ENCODE measurements at regions not wholly inside any gene's neighbourhood (a gene's known extent, or its start where the extent isn't known, plus 50 kb on each side); places are given as distances from the start of the nearest gene placed in this dataset.
"Not testable (repeated sequence)": the region's sequence is repeated elsewhere in the genome, so short reads cannot be mapped to it uniquely, and the experiment has no call there.

DNA sequence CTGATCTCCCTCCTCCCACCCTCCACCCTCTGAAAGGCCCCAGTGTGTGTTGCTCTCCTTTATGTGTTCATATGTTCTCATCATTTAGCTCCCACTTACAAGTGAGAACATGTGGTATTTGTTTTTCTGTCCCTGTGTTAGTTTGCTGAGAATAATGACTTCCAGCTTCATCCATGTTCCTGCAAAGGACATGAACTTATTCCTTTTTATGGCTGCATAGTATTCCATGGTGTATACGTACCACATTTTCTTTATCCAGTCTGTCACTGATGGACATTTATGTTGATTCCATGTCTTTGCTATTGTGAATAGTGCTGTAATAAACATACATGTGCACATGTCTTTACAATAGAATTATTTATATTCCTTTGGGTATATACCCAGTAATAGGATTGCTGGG is 67.0 kb upstream of the ARL15 start:
- not testable (repeated sequence) for H3K4me1 ChIP-seq (ENCODE audit: control insufficient read depth, insufficient read depth, low read length); H3K36me3 ChIP-seq (ENCODE audit: control insufficient read depth, insufficient read depth, low read length); H3K27ac ChIP-seq (ENCODE audit: low read length); H3K27me3 ChIP-seq (ENCODE audit: control insufficient read depth, insufficient read depth, low read length); H3K4me3 ChIP-seq (ENCODE audit: low read length); DNase-seq; H3K9me3 ChIP-seq (replicated peaks; ENCODE audit: control insufficient read depth, low read depth, low read length)
- WGBS (ENCODE audit: insufficient coverage), result no CpG with 5 or more reads among the region's 1 CpG

DNA sequence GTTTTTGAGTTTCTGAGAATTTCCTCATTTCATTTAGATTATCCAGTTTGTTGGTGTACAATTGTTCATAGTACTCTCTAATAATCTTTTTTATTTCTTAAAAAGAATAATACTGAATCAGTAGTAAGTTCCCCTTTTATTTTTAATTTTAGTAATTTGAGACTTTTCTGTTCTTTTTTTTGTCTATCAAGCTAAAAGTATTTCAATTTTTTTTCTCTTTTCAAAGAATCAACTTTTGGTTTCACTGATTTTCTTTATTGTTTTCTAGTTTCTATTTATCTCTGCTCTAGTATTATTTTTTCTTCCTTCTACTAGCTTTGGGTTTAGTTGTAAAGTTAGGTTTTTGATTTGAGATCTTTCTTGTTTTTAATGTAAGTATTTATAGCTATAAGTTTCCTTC is 60.6 kb upstream of the ARL15 start:
- H3K4me3 ChIP-seq (ENCODE audit: low read length), result no peak overlapping the region

DNA sequence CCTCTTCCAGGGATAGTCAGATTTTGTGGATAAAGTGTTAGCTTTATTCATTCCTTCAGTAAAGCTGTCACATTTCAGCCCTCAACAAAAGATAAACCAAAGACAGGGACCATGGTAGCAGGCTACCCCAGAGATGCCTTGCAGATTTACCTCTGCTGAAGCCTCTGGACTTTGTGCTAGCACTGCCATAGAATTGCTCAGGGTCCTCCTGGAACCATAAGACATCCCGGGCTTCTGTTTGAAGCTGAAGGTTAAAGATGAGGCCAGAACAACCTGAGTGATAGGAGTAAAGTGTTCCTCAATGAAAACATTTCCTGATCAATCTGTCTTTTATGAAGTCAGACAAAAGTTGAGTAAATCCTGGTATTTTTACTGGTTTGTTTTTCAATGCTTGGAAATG is 57.5 kb upstream of the ARL15 start:
- Histone ChIP-seq H3K9me3 (replicated peaks; ENCODE audit: control insufficient read depth, low read depth, low read length) (no peaks in the 10 kb centered on the region), H3K4me1 (ENCODE audit: control insufficient read depth, insufficient read depth, low read length) (no peaks in the 10 kb centered on the region), H3K27me3 (ENCODE audit: control insufficient read depth, insufficient read depth, low read length) (no peaks in the 10 kb centered on the region), H3K27ac (ENCODE audit: low read length) (no peak overlapping the region), H3K36me3 (ENCODE audit: control insufficient read depth, insufficient read depth, low read length) (no peaks in the 10 kb centered on the region), H3K4me3 (ENCODE audit: low read length) (no peak overlapping the region)
- no peak for DNase-seq
- WGBS (ENCODE audit: insufficient coverage), result no CpG with 5 or more reads among the region's 1 CpG

More for the DNA sequence above, 60.6 kb upstream of the ARL15 start:
- Histone ChIP-seq H3K9me3 (replicated peaks; ENCODE audit: control insufficient read depth, low read depth, low read length) (no peaks in the 10 kb centered on the region), H3K27ac (ENCODE audit: low read length) (no peak overlapping the region), H3K27me3 (ENCODE audit: control insufficient read depth, insufficient read depth, low read length) (no peaks in the 10 kb centered on the region), H3K4me1 (ENCODE audit: control insufficient read depth, insufficient read depth, low read length) (no peaks in the 10 kb centered on the region), H3K36me3 (ENCODE audit: control insufficient read depth, insufficient read depth, low read length) (no peaks in the 10 kb centered on the region)
- no peak for DNase-seq

DNA sequence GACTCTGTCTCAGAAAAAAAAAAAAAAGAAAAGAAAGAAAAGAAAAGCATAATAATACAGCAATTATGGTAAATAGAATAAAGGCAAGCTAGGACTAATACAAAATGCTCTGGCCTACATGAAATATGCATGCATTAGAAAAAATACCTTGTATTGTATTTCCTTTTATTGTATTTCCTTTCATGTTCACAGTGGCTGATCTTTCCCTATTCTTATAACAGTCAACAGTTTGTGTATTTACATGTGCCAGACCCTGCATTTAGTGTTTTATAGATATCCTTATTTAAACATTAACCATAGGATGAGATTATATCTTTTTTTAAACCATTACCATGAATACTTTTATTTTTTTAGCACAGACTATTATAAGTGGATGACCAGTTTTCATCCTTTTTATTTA is 56.3 kb upstream of the ARL15 start:
- H3K27ac ChIP-seq (ENCODE audit: low read length), result no peak overlapping the region
- no peaks in the 10 kb centered on the region for H3K36me3 ChIP-seq (ENCODE audit: control insufficient read depth, insufficient read depth, low read length)
- no peak overlapping the region for H3K4me3 ChIP-seq (ENCODE audit: low read length)
- H3K4me1 ChIP-seq (ENCODE audit: control insufficient read depth, insufficient read depth, low read length), result no peaks in the 10 kb centered on the region
- no peaks in the 10 kb centered on the region for H3K27me3 ChIP-seq (ENCODE audit: control insufficient read depth, insufficient read depth, low read length)
- DNase-seq, result no peak
- H3K9me3 ChIP-seq (replicated peaks; ENCODE audit: control insufficient read depth, low read depth, low read length), result no peaks in the 10 kb centered on the region

- Histone ChIP-seq H3K36me3 (ENCODE audit: control insufficient read depth, insufficient read depth, low read length) (no peaks in the 10 kb centered on the region), H3K27me3 (ENCODE audit: control insufficient read depth, insufficient read depth, low read length) (no peaks in the 10 kb centered on the region), H3K9me3 (replicated peaks; ENCODE audit: control insufficient read depth, low read depth, low read length) (no peaks in the 10 kb centered on the region), H3K4me3 (ENCODE audit: low read length) (no peak overlapping the region), H3K27ac (ENCODE audit: low read length) (no peak overlapping the region), H3K4me1 (ENCODE audit: control insufficient read depth, insufficient read depth, low read length) (no peaks in the 10 kb centered on the region)
- no peak for DNase-seq
Measured at GRCh38 chr5:54363669-54364068, 53.3 kb upstream of the ARL15 start.

GRCh38 chr5:54362992-54363625 is 52.7 kb upstream of the ARL15 start:
- no peak for DNase-seq

DNA sequence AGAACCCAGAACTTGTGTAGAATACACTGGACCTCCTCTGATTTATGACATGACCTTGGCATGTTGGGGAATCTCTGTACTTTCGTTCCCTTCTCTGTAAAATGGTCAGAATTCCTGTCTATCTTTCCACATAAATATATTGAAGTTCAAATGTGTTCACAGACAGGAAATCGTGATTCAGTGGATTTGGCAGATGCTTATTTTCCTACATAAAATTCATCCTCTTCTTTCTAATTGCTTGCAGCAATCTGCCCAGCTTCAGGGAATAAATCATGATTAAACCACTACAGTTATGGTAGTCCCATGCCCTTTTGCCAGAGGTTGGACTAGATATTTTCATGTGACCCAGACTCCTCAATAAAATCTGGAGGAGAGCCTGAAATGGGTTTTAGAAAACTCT is 52.1 kb upstream of the ARL15 start:
- no peak overlapping the region for H3K4me3 ChIP-seq (ENCODE audit: low read length)
- no peaks in the 10 kb centered on the region for H3K9me3 ChIP-seq (replicated peaks; ENCODE audit: control insufficient read depth, low read depth, low read length)
- H3K4me1 ChIP-seq (ENCODE audit: control insufficient read depth, insufficient read depth, low read length), result no peaks in the 10 kb centered on the region
- no peaks in the 10 kb centered on the region for H3K36me3 ChIP-seq (ENCODE audit: control insufficient read depth, insufficient read depth, low read length)
- no peaks in the 10 kb centered on the region for H3K27me3 ChIP-seq (ENCODE audit: control insufficient read depth, insufficient read depth, low read length)
- no peak overlapping the region for H3K27ac ChIP-seq (ENCODE audit: low read length)
- WGBS (ENCODE audit: insufficient coverage), result no CpG with 5 or more reads among the region's 2 CpGs
- peak; percentile 64 for DNase-seq

More at GRCh38 chr5:54362992-54363625, 52.7 kb upstream of the ARL15 start:
- H3K27ac ChIP-seq (ENCODE audit: low read length), result no peak overlapping the region
- H3K27me3 ChIP-seq (ENCODE audit: control insufficient read depth, insufficient read depth, low read length), result no peaks in the 10 kb centered on the region
- H3K4me1 ChIP-seq (ENCODE audit: control insufficient read depth, insufficient read depth, low read length), result no peaks in the 10 kb centered on the region
- no peak overlapping the region for H3K4me3 ChIP-seq (ENCODE audit: low read length)
- H3K36me3 ChIP-seq (ENCODE audit: control insufficient read depth, insufficient read depth, low read length), result no peaks in the 10 kb centered on the region
- H3K9me3 ChIP-seq (replicated peaks; ENCODE audit: control insufficient read depth, low read depth, low read length), result no peaks in the 10 kb centered on the region

DNA sequence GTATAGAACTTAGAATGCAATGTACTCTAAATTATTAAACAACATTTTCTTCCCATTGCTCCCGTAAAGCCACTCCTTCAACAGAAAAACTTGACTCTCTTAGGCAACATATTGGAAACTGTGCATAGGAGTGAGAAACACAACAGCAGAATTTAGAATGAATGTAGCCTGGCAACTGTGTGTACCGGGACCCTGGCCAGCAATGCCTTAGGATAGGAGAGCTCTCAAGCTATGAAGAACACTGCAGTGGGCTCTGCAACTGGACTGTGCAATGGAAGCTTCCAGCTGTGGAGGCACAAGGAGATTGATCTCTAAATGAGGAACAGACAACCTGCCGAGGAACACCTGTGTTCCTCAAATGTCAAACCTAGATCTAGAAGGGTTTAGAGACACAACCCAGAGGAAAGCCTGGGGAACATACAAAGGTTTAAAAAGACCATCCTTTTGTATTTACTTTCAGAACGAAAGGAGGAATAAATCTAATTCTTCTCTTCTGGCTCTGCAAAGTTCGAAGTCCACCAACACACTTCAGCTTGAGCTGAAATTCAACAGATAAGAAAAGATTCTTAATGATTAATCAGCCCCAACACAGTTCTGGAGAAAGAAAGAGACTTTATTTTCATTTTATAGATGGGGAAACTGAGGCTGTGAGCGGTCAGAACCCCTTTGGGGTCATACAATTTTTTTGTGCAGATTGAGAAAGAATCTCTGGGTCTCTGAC is 51.5 kb upstream of the ARL15 start:
- WGBS (ENCODE audit: insufficient coverage), result 69% methylated on average over 1 of the region's 6 CpGs
- DNase-seq, result peak; percentile 78
- no peaks in the 10 kb centered on the region for H3K4me1 ChIP-seq (ENCODE audit: control insufficient read depth, insufficient read depth, low read length)

DNA sequence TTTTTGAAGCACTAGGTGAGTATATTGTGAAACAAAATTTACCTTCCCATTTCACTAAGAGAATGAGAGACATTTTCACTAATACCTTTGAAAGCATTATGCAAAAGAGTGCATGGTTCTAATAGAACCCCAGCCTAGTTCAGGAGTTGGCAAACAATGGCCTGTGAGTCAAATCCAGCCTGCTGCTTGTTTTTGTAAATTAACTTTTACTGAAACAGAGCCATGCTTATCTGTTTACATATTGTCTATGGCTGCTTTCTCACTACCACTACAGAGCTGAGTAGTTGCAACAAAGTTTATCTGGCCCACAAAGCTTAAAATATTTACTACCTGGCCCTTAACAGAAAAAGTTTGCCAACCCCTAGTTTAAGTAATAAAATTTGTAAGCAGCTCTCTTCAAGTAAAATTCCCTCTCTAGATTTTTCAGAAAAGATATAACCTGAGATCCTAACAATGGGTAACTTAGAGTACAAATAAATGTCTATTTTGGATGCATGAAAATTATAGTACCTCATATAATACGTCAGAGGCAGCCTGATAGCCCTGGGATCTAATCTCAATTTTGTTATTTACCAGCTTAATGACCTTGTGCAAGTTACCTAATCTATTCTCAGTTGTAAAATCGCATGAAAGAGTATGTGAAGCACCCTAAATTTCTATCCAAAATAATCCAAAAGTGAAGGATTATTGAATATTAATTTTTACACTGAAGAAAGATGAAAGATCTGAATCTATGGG is 50.7 kb upstream of the ARL15 start:
- H3K4me1 ChIP-seq (ENCODE audit: control insufficient read depth, insufficient read depth, low read length), result no peaks in the 10 kb centered on the region
- no peak for DNase-seq
- H3K27me3 ChIP-seq (ENCODE audit: control insufficient read depth, insufficient read depth, low read length), result no peaks in the 10 kb centered on the region
- H3K4me3 ChIP-seq (ENCODE audit: low read length), result no peak overlapping the region
- no peaks in the 10 kb centered on the region for H3K36me3 ChIP-seq (ENCODE audit: control insufficient read depth, insufficient read depth, low read length)
- no peak overlapping the region for H3K27ac ChIP-seq (ENCODE audit: low read length)
- WGBS (ENCODE audit: insufficient coverage), result no CpG with 5 or more reads among the region's 2 CpGs
- no peaks in the 10 kb centered on the region for H3K9me3 ChIP-seq (replicated peaks; ENCODE audit: control insufficient read depth, low read depth, low read length)

More for the DNA sequence above, 51.5 kb upstream of the ARL15 start:
- Histone ChIP-seq H3K36me3 (ENCODE audit: control insufficient read depth, insufficient read depth, low read length) (no peaks in the 10 kb centered on the region), H3K27ac (ENCODE audit: low read length) (no peak overlapping the region), H3K4me3 (ENCODE audit: low read length) (no peak overlapping the region), H3K27me3 (ENCODE audit: control insufficient read depth, insufficient read depth, low read length) (no peaks in the 10 kb centered on the region), H3K9me3 (replicated peaks; ENCODE audit: control insufficient read depth, low read depth, low read length) (no peaks in the 10 kb centered on the region)

All from muscle of leg (tissue), 3 donors.